Superior temporal gyrus (tissue), 1 donor: ENCODE measurements at regions not wholly inside any gene's neighbourhood (a gene's known extent, or its start where the extent isn't known, plus 50 kb on each side); places are given as distances from the start of the nearest gene placed in this dataset.
A peak's percentile ranks its signal among the peaks of the same experiment; 100 is the strongest.

Experiments used
- DNase-seq: peaks from one replicate; pipeline ENCODE4 v3.0.0-alpha.2; 2016; ENCODE audit errors: extremely low spot score

GRCh38 chr3:73955494-73956070, 330.8 kb upstream of the PDZRN3 start:
- no peak for DNase-seq

GRCh38 chr3:73954506-73954905, 329.8 kb upstream of the PDZRN3 start:
- DNase-seq = no peak

GRCh38 chr3:73952781-73953180, 328.0 kb upstream of the PDZRN3 start:
- DNase-seq = no peak

GRCh38 chr3:73950865-73951558, 326.3 kb upstream of the PDZRN3 start:
- DNase-seq = peak; percentile 19

- DNase-seq = no peak
These were observed 320.8 kb upstream of the PDZRN3 start for GRCh38 chr3:73945541-73945940.

- no peak for DNase-seq
These were observed 315.2 kb upstream of the PDZRN3 start for GRCh38 chr3:73939985-73940384.

GRCh38 chr3:73933585-73933984, 308.8 kb upstream of the PDZRN3 start:
- DNase-seq = no peak

GRCh38 chr3:73927203-73927570, 302.4 kb upstream of the PDZRN3 start:
- no peak for DNase-seq

- no peak for DNase-seq
These were observed 301.8 kb upstream of the PDZRN3 start for GRCh38 chr3:73926360-73927202.

- DNase-seq = no peak
These were observed 300.3 kb upstream of the PDZRN3 start for GRCh38 chr3:73925011-73925410.

GRCh38 chr3:73924048-73924447, 299.3 kb upstream of the PDZRN3 start:
- DNase-seq = no peak

- DNase-seq = no peak
These were observed 292.9 kb upstream of the PDZRN3 start for GRCh38 chr3:73917643-73918042.

- no peak for DNase-seq
These were observed 291.1 kb upstream of the PDZRN3 start for GRCh38 chr3:73915886-73916285.

- DNase-seq = no peak
These were observed 283.5 kb upstream of the PDZRN3 start for GRCh38 chr3:73908218-73908617.

GRCh38 chr3:73901686-73902085, 276.9 kb upstream of the PDZRN3 start:
- no peak for DNase-seq

- no peak for DNase-seq
These were observed 269.9 kb upstream of the PDZRN3 start for GRCh38 chr3:73894474-73895213.

GRCh38 chr3:73893089-73893488, 268.3 kb upstream of the PDZRN3 start:
- no peak for DNase-seq

- no peak for DNase-seq
These were observed 261.1 kb upstream of the PDZRN3 start for GRCh38 chr3:73885862-73886261.

GRCh38 chr3:73884361-73884760, 259.6 kb upstream of the PDZRN3 start:
- DNase-seq = no peak

- no peak for DNase-seq
These were observed 258.8 kb upstream of the PDZRN3 start for GRCh38 chr3:73883497-73883896.

GRCh38 chr3:73874606-73875369, 250.0 kb upstream of the PDZRN3 start:
- DNase-seq = no peak
